IMR-90 (cell line): ENCODE measurements at regions not wholly inside any gene's neighbourhood (a gene's known extent, or its start where the extent isn't known, plus 50 kb on each side); places are given as distances from the start of the nearest gene placed in this dataset.

Source experiments
- ATAC-seq: fragments of 200-7000 bp; cut with Tn5 transposase; 2 replicates; pipeline ENCODE4 v1.9.1; 2020; ENCODE audit warnings: low read depth, mild to moderate bottlenecking, moderate library complexity
- BruUV-seq: library from RNA; stranded (reverse); fragments of 400-500 nt; replicated peaks from 2 replicates; lab custom pipeline; 2021; lab: Mats Ljungman, UMichigan
- CTCF ChIA-PET: fragments of 300-600 bp; formaldehyde crosslinking; extraction: SDS; loops from one replicate; lab custom pipeline; 2021; ENCODE audit warnings: antibody characterized with exemption; lab: Yijun Ruan, JAX
- POLR2A ChIA-PET: fragments of 300-600 bp; sonication (Branson Sonifier 250); formaldehyde crosslinking; loops from one replicate; lab custom pipeline; 2022; ENCODE audit warnings: antibody characterized with exemption; ENCODE audit not compliant: unreplicated experiment; lab: Charles Lee
- DNase-seq: peaks from one replicate; pipeline ENCODE4 v3.0.0; 2013
- H2AFZ ChIP-seq: replicated peaks from 2 replicates; pipeline ENCODE3; 2013; ENCODE audit warnings: low read length, mild to moderate bottlenecking; ENCODE audit not compliant: poor library complexity
- H2AK5ac ChIP-seq: 2 replicates; pipeline ENCODE4 v1.6.1; 2013; ENCODE audit warnings: low read depth, low read length, inconsistent platforms
- H2AK9ac ChIP-seq: replicated peaks from 2 replicates; pipeline ENCODE3; 2013; ENCODE audit warnings: mild to moderate bottlenecking, low read depth, low read length, moderate library complexity; ENCODE audit not compliant: poor library complexity
- H2BK120ac ChIP-seq: 2 replicates; pipeline ENCODE4 v1.6.1; 2013; ENCODE audit warnings: low read depth, low read length, inconsistent platforms
- H2BK15ac ChIP-seq: 3 replicates; pipeline ENCODE4 v1.6.1; 2013; ENCODE audit warnings: low read depth, low read length, inconsistent platforms
- H2BK20ac ChIP-seq: 2 replicates; pipeline ENCODE4 v1.6.1; 2013; ENCODE audit warnings: low read depth, mild to moderate bottlenecking, inconsistent platforms, low read length, moderate library complexity
- H2BK5ac ChIP-seq: 2 replicates; pipeline ENCODE4 v1.6.1; 2013; ENCODE audit warnings: mild to moderate bottlenecking, low read depth, low read length, inconsistent platforms; ENCODE audit not compliant: poor library complexity, severe bottlenecking
- H3K14ac ChIP-seq: replicated peaks from 2 replicates; pipeline ENCODE4 v1.6.1; 2013; ENCODE audit warnings: low read depth, low read length, inconsistent platforms
- H3K18ac ChIP-seq: 2 replicates; pipeline ENCODE4 v1.6.1; 2013; ENCODE audit warnings: low read depth, low read length, control low read depth
- H3K23ac ChIP-seq: 2 replicates; pipeline ENCODE4 v1.6.1; 2013; ENCODE audit warnings: low read depth, low read length, inconsistent platforms
- H3K27ac ChIP-seq: 2 replicates; pipeline ENCODE4 v1.5.1; 2013; ENCODE audit warnings: mild to moderate bottlenecking, control low read depth, low read length; ENCODE audit not compliant: insufficient read depth
- H3K27me3 ChIP-seq: 2 replicates; pipeline ENCODE4 v1.6.1; 2013; ENCODE audit warnings: low read length; ENCODE audit not compliant: control insufficient read depth, insufficient read depth
- H3K36me3 ChIP-seq: 2 replicates; pipeline ENCODE4 v1.6.1; 2013; ENCODE audit warnings: low read length, mixed read lengths; ENCODE audit not compliant: control insufficient read depth, insufficient read depth
- H3K4ac ChIP-seq: 2 replicates; pipeline ENCODE4 v1.6.1; 2013; ENCODE audit warnings: low read depth, low read length, inconsistent platforms
- H3K4me1 ChIP-seq: 2 replicates; pipeline ENCODE4 v1.6.1; 2013; ENCODE audit warnings: low read length, mixed read lengths; ENCODE audit not compliant: control insufficient read depth, insufficient read depth
- H3K4me2 ChIP-seq: 2 replicates; pipeline ENCODE4 v1.6.1; 2013; ENCODE audit warnings: low read depth, mild to moderate bottlenecking, control low read depth, low read length, moderate library complexity
- H3K4me3 ChIP-seq: 2 replicates; pipeline ENCODE4 v1.5.1; 2013; ENCODE audit warnings: low read depth, mild to moderate bottlenecking, control low read depth, low read length, moderate library complexity; ENCODE audit not compliant: insufficient read depth
- H3K56ac ChIP-seq: 2 replicates; pipeline ENCODE4 v1.6.1; 2013; ENCODE audit warnings: low read length, inconsistent platforms; ENCODE audit not compliant: insufficient read depth; ENCODE audit errors: extremely low read depth
- H3K79me1 ChIP-seq, 2 experiments: 2 replicates each; pipeline ENCODE4 v1.6.1; 2013; ENCODE audit warnings: low read length in 2 of 2, inconsistent platforms in 1 of 2, low read depth in 1 of 2
- H3K9ac ChIP-seq: 2 replicates; pipeline ENCODE4 v1.6.1; 2013; ENCODE audit warnings: low read depth, low read length, control low read depth
- H3K9me1 ChIP-seq: 2 replicates; pipeline ENCODE4 v1.6.1; 2013; ENCODE audit warnings: low read length, inconsistent platforms; ENCODE audit not compliant: insufficient read depth
- H3K9me3 ChIP-seq: 2 replicates; pipeline ENCODE4 v1.6.1; 2013; ENCODE audit warnings: low read length; ENCODE audit not compliant: control insufficient read depth, insufficient read depth
- H4K20me1 ChIP-seq: 2 replicates; pipeline ENCODE4 v1.6.1; 2013; ENCODE audit warnings: low read length, inconsistent platforms; ENCODE audit not compliant: insufficient read depth
- H4K5ac ChIP-seq: 2 replicates; pipeline ENCODE4 v1.6.1; 2013; ENCODE audit warnings: mild to moderate bottlenecking, low read depth, low read length, control low read depth
- H4K8ac ChIP-seq, 2 experiments: 2 replicates each; pipeline ENCODE4 v1.6.1; 2013; ENCODE audit warnings: low read depth in 2 of 2, low read length in 2 of 2, control low read depth in 1 of 2, inconsistent platforms in 1 of 2
- H4K91ac ChIP-seq: 2 replicates; pipeline ENCODE4 v1.6.1; 2013; ENCODE audit warnings: low read depth, low read length, inconsistent platforms; ENCODE audit not compliant: insufficient read depth
- CEBPB ChIP-seq: IDR thresholded peaks from 2 replicates; pipeline ENCODE4 v1.6.1; 2012; ENCODE audit warnings: low read depth, low read length, improper control_type of control experiment
- CHD1 ChIP-seq: IDR thresholded peaks from 2 replicates; pipeline ENCODE4 v1.6.1; 2012; ENCODE audit warnings: low read depth, low read length, improper control_type of control experiment
- CTCF ChIP-seq: conservative IDR thresholded peaks from 2 replicates; pipeline ENCODE4 v1.5.1; 2012; ENCODE audit warnings: mild to moderate bottlenecking, low read depth, low read length, improper control_type of control experiment
- ELK1 ChIP-seq: fragments of 150-350 bp; IDR thresholded peaks from 2 replicates; pipeline ENCODE4 v1.6.1; 2016; ENCODE audit warnings: low read depth, mild to moderate bottlenecking, low read length, moderate library complexity, borderline replicate concordance
- FOS ChIP-seq: fragments of 150-350 bp; IDR thresholded peaks from 2 replicates; pipeline ENCODE4 v1.6.1; 2016; ENCODE audit warnings: low read depth, low read length
- MAZ ChIP-seq: IDR thresholded peaks from 2 replicates; pipeline ENCODE4 v1.6.1; 2012; ENCODE audit warnings: low read depth, mild to moderate bottlenecking, low read length, improper control_type of control experiment, moderate library complexity, borderline replicate concordance
- MXI1 ChIP-seq: IDR thresholded peaks from 2 replicates; pipeline ENCODE4 v1.6.1; 2012; ENCODE audit warnings: low read depth, mild to moderate bottlenecking, low read length, moderate library complexity, borderline replicate concordance
- NFE2L2 ChIP-seq: fragments of 150-350 bp; IDR thresholded peaks from 2 replicates; pipeline ENCODE4 v1.6.1; 2016; ENCODE audit warnings: low read depth, mild to moderate bottlenecking, low read length
- RAD21 ChIP-seq: IDR thresholded peaks from 2 replicates; pipeline ENCODE4 v1.6.1; 2012; ENCODE audit warnings: low read length, improper control_type of control experiment
- RCOR1 ChIP-seq: IDR thresholded peaks from 2 replicates; pipeline ENCODE4 v1.6.1; 2012; ENCODE audit warnings: mild to moderate bottlenecking, low read length, improper control_type of control experiment; ENCODE audit not compliant: insufficient replicate concordance
- SMC3 ChIP-seq: fragments of 150-350 bp; IDR thresholded peaks from 2 replicates; pipeline ENCODE4 v1.6.1; 2016; ENCODE audit warnings: low read depth, mild to moderate bottlenecking, antibody characterized with exemption, low read length, moderate library complexity
- USF2 ChIP-seq: fragments of 150-350 bp; IDR thresholded peaks from 2 replicates; pipeline ENCODE4 v1.6.1; 2017; ENCODE audit warnings: mild to moderate bottlenecking, antibody characterized with exemption, low read length, low read depth
- WGBS, 2 experiments: methylation state at CpG; one replicate each; pipeline versions ENCODE4 v1.1.5 to v1.1.7; 2013; ENCODE audit warnings: missing lambda C conversion rate in 2 of 2; ENCODE audit not compliant: insufficient read length in 1 of 2; ENCODE audit errors: extremely low coverage in 2 of 2; 5-methylcytosine and 5-hydroxymethylcytosine counted together
- dilution Hi-C: fragments of 300-500 bp; cut with HindIII; formaldehyde crosslinking; loops from one replicate; pipeline ENCODE4 v1.14.3; 2018; ENCODE audit warnings: low sequenced_read_pairs; ENCODE audit not compliant: unreplicated experiment
- in situ Hi-C: fragments of 300-500 bp; cut with MboI; formaldehyde crosslinking; loops from 3 replicates; pipeline ENCODE4 v1.14.3; 2019; ENCODE audit warnings: low sequenced_read_pairs, inconsistent platforms, mixed read lengths
- intact Hi-C: fragments of 100-400 bp; cut with micrococcal nuclease; formaldehyde crosslinking; loops from 2 replicates; pipeline ENCODE4 v1.10.0; 2022

GRCh38 chr15:29204369-29204755, 65.3 kb downstream of the NSMCE3 start:
- no peak overlapping the region for H4K91ac ChIP-seq
- dilution Hi-C loops (no loop called here), in situ Hi-C loops (no loop called here), intact Hi-C loops (no loop called here)
- WGBS, 2 experiments, result no CpG with 5 or more reads among the region's 7 CpGs
- no peak overlapping the region for H2BK20ac ChIP-seq
- no peaks in the 10 kb centered on the region for H3K9me1 ChIP-seq
- no peaks in the 10 kb centered on the region for H3K4me1 ChIP-seq
- no peak overlapping the region for H3K9ac ChIP-seq
- H4K5ac ChIP-seq, result no peak overlapping the region
- no peak overlapping the region for H3K27ac ChIP-seq
- no peak overlapping the region for H2AK9ac ChIP-seq
- no peak overlapping the region for H2AFZ ChIP-seq
- POLR2A ChIA-PET, result no interaction called here
- H4K8ac ChIP-seq, result no peak overlapping the region
- H4K20me1 ChIP-seq, result no peaks in the 10 kb centered on the region
- no peak overlapping the region for H3K4ac ChIP-seq
- no peaks in the 10 kb centered on the region for H3K79me1 ChIP-seq
- no peak overlapping the region for H3K4me3 ChIP-seq
- ATAC-seq, result no peak
- H3K23ac ChIP-seq, result no peak overlapping the region
- TF ChIP-seq ELK1 (no peak), SMC3 (no peak), RAD21 (no peak), MXI1 (no peak), CHD1 (no peak), USF2 (no peak), CTCF (no peak), MAZ (no peak), CEBPB (no peak), NFE2L2 (no peak), RCOR1 (no peak), FOS (no peak)
- no peak overlapping the region for H3K4me2 ChIP-seq
- H3K9me3 ChIP-seq, result no peaks in the 10 kb centered on the region
- H3K36me3 ChIP-seq, result no peaks in the 10 kb centered on the region
- CTCF ChIA-PET, result interaction anchor here (0.9 kb wide), 1 partner anchor 44 kb away, joined by 3 read pairs; no protein-coding TSS in a partner anchor
- no peak overlapping the region for H3K56ac ChIP-seq
- DNase-seq, result no peak
- H3K18ac ChIP-seq, result no peak overlapping the region
- no peak overlapping the region for H2BK120ac ChIP-seq
- H2BK5ac ChIP-seq, result no peak overlapping the region
- H3K14ac ChIP-seq, result no peak overlapping the region
- H3K27me3 ChIP-seq, result no peaks in the 10 kb centered on the region; the same call in 1 of the 2 replicates
- no TSS peak for BruUV-seq
- H2AK5ac ChIP-seq, result no peak overlapping the region
- H2BK15ac ChIP-seq, result no peak overlapping the region
